Body of pancreas (tissue), 4 donors: ENCODE measurements at regions not wholly inside any gene's neighbourhood (a gene's known extent, or its start where the extent isn't known, plus 50 kb on each side); places are given as distances from the start of the nearest gene placed in this dataset.

Source experiments
- CTCF ChIP-seq, 7 experiments: fragments of 450-650 bp in 4 of 7; fragments of 200-600 bp in 3 of 7; sonication (generic) in 3 of 7; IDR thresholded peaks; one replicate each; pipeline ENCODE4 v1.5.1; 2016 to 2019; ENCODE audit warnings: antibody characterized with exemption in 7 of 7
- POLR2A ChIP-seq, 3 donors: fragments of 450-650 bp; IDR thresholded peaks; one replicate each; pipeline ENCODE4 v1.6.1; 2016; ENCODE audit warnings: antibody characterized with exemption in 3 of 3, mild to moderate bottlenecking in 2 of 3

DNA sequence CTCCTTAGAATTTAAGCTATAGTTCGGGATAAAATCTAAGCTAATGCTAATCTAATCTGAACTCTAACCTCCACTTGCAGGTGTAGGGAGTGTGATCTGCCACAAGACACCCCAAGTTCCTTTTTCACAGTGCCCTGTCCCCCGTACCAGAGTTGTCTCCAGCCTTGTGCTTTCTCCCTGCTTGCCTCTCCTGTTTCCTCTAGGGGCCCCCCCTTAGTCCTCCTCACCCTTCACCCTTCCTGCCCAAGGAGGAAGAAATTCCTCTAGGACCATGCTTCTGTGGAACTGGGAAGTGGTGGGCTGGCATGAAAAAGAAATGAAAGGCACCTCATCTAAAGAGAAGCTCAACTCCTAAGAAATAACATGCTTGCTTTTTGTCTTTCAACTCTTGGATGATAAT lies 50.2 kb upstream of the BCL9 start:
- no peak for TF ChIP-seq CTCF (IDR thresholded peaks at IDR 0.05)
- no peak for TF ChIP-seq POLR2A (IDR thresholded peaks at IDR 0.05)
